ENCODE measurements at regions not wholly inside any gene's neighbourhood (a gene's known extent, or its start where the extent isn't known, plus 50 kb on each side); places are given as distances from the start of the nearest gene placed in this dataset.

GRCh38 chr7:116439841-116440549 lies 59.5 kb upstream of the CAV2 start:
- DNase-seq (ENCODE audit: low read depth in 1 of 2, low spot score in 1 of 2): no peak
- Histone ChIP-seq H3K4me3 (replicated peaks; ENCODE audit: insufficient read depth, low read length) (no peak overlapping the region), H3K27ac (replicated peaks) (no peak overlapping the region), H3K27me3 (ENCODE audit: insufficient read depth, poor library complexity, severe bottlenecking) (no peaks in the 10 kb centered on the region)
- TF ChIP-seq, protein P1, sequence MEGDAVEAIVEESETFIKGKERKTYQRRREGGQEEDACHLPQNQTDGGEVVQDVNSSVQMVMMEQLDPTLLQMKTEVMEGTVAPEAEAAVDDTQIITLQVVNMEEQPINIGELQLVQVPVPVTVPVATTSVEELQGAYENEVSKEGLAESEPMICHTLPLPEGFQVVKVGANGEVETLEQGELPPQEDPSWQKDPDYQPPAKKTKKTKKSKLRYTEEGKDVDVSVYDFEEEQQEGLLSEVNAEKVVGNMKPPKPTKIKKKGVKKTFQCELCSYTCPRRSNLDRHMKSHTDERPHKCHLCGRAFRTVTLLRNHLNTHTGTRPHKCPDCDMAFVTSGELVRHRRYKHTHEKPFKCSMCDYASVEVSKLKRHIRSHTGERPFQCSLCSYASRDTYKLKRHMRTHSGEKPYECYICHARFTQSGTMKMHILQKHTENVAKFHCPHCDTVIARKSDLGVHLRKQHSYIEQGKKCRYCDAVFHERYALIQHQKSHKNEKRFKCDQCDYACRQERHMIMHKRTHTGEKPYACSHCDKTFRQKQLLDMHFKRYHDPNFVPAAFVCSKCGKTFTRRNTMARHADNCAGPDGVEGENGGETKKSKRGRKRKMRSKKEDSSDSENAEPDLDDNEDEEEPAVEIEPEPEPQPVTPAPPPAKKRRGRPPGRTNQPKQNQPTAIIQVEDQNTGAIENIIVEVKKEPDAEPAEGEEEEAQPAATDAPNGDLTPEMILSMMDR (IDR thresholded peaks at IDR 0.05; ENCODE audit: insufficient read depth, low read length): no peak
- TF ChIP-seq, protein P2, sequence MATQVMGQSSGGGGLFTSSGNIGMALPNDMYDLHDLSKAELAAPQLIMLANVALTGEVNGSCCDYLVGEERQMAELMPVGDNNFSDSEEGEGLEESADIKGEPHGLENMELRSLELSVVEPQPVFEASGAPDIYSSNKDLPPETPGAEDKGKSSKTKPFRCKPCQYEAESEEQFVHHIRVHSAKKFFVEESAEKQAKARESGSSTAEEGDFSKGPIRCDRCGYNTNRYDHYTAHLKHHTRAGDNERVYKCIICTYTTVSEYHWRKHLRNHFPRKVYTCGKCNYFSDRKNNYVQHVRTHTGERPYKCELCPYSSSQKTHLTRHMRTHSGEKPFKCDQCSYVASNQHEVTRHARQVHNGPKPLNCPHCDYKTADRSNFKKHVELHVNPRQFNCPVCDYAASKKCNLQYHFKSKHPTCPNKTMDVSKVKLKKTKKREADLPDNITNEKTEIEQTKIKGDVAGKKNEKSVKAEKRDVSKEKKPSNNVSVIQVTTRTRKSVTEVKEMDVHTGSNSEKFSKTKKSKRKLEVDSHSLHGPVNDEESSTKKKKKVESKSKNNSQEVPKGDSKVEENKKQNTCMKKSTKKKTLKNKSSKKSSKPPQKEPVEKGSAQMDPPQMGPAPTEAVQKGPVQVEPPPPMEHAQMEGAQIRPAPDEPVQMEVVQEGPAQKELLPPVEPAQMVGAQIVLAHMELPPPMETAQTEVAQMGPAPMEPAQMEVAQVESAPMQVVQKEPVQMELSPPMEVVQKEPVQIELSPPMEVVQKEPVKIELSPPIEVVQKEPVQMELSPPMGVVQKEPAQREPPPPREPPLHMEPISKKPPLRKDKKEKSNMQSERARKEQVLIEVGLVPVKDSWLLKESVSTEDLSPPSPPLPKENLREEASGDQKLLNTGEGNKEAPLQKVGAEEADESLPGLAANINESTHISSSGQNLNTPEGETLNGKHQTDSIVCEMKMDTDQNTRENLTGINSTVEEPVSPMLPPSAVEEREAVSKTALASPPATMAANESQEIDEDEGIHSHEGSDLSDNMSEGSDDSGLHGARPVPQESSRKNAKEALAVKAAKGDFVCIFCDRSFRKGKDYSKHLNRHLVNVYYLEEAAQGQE (IDR thresholded peaks at IDR 0.05; ENCODE audit: insufficient replicate concordance, low read depth): no peak
- TF ChIP-seq POLR2AphosphoS5 (IDR thresholded peaks at IDR 0.05; ENCODE audit: low read depth) (no peak), GABPA (IDR thresholded peaks at IDR 0.05; ENCODE audit: low read depth) (no peak), SPI1 (IDR thresholded peaks at IDR 0.05; ENCODE audit: borderline replicate concordance, low read depth) (no peak)

DNA sequence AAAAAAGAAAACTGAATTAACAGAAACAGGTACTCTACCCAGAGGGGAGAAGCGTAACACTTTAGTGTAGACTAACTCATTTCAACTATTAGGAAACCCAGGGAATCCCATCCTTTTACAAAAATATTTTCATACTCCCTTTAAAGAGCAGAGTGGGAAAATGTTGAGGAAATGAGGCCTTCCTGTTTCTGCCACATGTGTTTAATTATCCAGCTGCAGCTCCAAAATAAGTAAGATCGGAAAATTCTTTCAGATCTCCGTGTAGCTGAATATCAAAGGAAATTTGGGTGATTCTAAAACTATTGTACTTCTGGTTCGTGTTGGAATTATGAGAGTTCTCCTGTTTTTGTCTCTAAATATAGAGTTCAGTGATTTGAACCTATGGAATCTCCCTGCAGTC lies 58.0 kb upstream of the CAV2 start:
- H3K27ac ChIP-seq (replicated peaks): no peak overlapping the region
- H3K27me3 ChIP-seq (ENCODE audit: insufficient read depth, poor library complexity, severe bottlenecking): no peaks in the 10 kb centered on the region
- TF ChIP-seq, protein P2 (IDR thresholded peaks at IDR 0.05; ENCODE audit: insufficient replicate concordance, low read depth): no peak
- no peak for DNase-seq (ENCODE audit: low read depth in 1 of 2, low spot score in 1 of 2)
- H3K4me3 ChIP-seq (replicated peaks; ENCODE audit: insufficient read depth, low read length): no peak overlapping the region

DNA sequence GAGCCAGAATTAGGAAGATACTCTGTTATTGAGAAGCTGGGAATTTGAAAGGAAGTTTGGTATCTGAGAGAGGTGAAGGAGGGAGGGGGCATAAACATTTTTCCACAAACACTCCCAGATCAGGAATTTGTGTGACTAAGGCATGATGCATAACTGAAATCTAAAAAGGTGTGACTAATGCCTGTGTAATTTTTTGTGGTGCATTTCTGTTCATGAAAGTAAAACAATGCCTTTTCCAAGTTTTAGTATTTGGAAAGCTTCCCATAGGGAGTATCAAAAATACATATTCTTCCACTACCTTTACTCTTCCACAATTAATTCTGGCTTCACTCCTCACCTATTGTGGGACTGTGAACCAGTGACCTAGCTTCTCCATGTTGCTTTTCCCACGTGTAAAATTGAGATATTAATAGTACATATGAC lies 56.4 kb upstream of the CAV2 start:
- Histone ChIP-seq H3K27ac (replicated peaks) (no peak overlapping the region), H3K27me3 (ENCODE audit: insufficient read depth, poor library complexity, severe bottlenecking) (no peaks in the 10 kb centered on the region), H3K4me3 (replicated peaks; ENCODE audit: insufficient read depth, low read length) (no peak overlapping the region)
- no peak for DNase-seq (ENCODE audit: low read depth in 1 of 2, low spot score in 1 of 2)
- TF ChIP-seq POLR2AphosphoS5 (IDR thresholded peaks at IDR 0.05; ENCODE audit: low read depth): no peak
- no peak for TF ChIP-seq GABPA (IDR thresholded peaks at IDR 0.05; ENCODE audit: low read depth)
- TF ChIP-seq, protein P2 (IDR thresholded peaks at IDR 0.05; ENCODE audit: insufficient replicate concordance, low read depth): no peak
- TF ChIP-seq SPI1 (IDR thresholded peaks at IDR 0.05; ENCODE audit: borderline replicate concordance, low read depth): no peak
- TF ChIP-seq, protein P1 (IDR thresholded peaks at IDR 0.05; ENCODE audit: insufficient read depth, low read length): no peak

All from HL-60 (cell line).